GM12892 (cell line): ENCODE measurements at regions not wholly inside any gene's neighbourhood (a gene's known extent, or its start where the extent isn't known, plus 50 kb on each side); places are given as distances from the start of the nearest gene placed in this dataset.

Experiments
- POLR2A ChIP-seq: IDR thresholded peaks from 2 replicates; pipeline ENCODE4 v1.6.1; 2011; ENCODE audit warnings: low read depth, low read length, control low read depth
- POLR2AphosphoS5 ChIP-seq: IDR thresholded peaks from 2 replicates; pipeline ENCODE4 v1.6.1; 2011; ENCODE audit warnings: low read depth, low read length, control low read depth
- TAF1 ChIP-seq: IDR thresholded peaks from 2 replicates; pipeline ENCODE4 v1.6.1; 2011; ENCODE audit warnings: low read depth, mild to moderate bottlenecking, control low read depth, low read length, borderline replicate concordance

DNA sequence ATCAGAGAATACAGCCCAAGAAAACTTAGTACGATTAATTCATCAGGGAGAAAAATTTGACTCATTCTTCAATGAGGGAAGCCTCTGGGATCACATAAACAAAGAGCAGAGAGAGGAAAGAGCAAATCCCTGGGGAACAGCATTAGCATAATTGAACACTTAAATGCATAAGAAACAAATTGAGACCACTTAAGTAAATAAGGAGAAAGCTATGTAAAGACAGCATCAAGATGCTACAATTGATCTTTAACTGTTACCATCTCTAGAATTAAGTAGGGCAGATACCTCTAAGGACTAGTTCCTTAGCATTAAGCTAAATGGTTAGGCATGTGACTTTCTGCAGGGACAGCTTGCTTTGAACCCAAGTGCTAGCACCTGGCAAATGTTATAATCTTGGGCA, 265.1 kb upstream of the NEGR1 start:
- TF ChIP-seq TAF1 (no peak), POLR2A (no peak), POLR2AphosphoS5 (no peak)
